DMS53 (cell line): ENCODE measurements at regions not wholly inside any gene's neighbourhood (a gene's known extent, or its start where the extent isn't known, plus 50 kb on each side); places are given as distances from the start of the nearest gene placed in this dataset.

Experiments
- DNase-seq: peaks from one replicate; lab custom pipeline; 2025; lab: John Stamatoyannopoulos, UW

DNA sequence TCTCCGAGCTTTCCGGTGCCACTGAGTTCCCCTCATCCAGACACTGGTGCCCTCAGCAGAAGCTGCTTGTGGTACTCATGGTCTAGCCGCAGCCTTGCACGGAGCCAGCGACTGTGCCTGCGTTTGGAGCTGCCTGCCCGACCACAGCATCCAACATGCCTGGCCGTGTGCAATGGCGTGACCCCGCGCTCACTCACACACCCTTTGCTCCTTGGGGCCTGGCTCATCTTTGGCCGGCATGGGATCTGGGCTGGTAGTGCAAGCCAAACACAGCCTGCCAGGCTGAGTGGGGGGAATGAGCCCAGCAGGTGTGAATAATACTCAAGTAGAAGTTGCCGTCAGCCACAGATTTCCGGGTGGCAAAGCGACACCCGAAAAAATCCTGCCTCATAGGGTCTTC is 1178.7 kb upstream of the GBE1 start:
- DNase-seq: no peak

DNA sequence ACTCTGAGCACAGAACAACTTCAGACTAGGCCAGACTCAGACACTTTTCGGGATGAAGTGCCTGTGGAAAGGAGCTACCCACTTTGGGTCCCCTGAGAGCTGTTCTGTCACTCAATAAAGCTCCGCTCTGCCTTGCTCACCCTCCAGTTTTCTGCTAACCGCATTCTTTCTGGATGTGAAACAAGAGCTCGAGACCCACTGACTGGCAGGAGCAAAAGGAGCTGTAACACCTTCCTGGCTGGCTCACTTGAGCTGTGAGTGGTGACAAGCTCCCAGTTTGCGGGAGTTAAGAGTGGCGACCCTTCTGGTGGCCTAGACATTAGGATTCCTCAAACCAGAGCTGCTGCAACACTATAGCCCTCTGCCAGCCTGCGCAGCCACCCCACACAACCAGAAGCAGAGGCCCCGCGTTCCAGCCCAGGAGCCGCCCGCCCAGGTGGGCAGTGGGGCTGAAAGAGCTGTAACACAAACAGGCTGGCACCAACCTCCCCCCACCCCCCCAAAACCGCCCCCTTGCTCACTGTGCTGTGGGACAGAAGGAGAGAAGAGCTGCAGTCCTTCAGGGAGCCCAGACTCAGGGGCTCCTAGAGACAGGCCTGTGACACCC is 1178.1 kb upstream of the GBE1 start:
- no peak for DNase-seq

DNA sequence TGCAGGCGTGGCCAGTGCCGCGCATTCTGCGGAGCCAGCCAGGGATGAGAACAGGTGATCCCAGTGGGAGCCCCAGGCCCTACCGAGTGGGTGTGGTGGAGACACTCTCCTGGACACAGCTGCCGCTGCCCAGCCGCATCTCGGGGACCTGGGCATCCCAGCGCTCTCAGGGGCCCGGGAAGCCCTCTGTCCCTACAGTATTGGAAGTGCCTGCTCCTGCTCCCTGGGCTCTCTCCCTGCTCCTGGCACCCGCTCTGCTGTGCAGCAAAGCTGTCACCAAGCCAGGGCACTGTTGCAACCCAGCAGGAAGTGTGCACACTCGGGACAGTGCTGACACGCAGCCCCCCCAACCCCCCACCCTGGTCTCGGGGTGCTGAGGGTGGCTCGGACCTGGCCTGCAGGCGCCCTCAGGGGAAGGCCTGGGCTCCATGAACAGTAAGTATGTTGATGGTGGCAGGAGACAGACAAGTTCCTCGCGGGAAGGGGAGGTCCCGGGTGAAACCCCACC is 1177.4 kb upstream of the GBE1 start:
- DNase-seq: no peak

DNA sequence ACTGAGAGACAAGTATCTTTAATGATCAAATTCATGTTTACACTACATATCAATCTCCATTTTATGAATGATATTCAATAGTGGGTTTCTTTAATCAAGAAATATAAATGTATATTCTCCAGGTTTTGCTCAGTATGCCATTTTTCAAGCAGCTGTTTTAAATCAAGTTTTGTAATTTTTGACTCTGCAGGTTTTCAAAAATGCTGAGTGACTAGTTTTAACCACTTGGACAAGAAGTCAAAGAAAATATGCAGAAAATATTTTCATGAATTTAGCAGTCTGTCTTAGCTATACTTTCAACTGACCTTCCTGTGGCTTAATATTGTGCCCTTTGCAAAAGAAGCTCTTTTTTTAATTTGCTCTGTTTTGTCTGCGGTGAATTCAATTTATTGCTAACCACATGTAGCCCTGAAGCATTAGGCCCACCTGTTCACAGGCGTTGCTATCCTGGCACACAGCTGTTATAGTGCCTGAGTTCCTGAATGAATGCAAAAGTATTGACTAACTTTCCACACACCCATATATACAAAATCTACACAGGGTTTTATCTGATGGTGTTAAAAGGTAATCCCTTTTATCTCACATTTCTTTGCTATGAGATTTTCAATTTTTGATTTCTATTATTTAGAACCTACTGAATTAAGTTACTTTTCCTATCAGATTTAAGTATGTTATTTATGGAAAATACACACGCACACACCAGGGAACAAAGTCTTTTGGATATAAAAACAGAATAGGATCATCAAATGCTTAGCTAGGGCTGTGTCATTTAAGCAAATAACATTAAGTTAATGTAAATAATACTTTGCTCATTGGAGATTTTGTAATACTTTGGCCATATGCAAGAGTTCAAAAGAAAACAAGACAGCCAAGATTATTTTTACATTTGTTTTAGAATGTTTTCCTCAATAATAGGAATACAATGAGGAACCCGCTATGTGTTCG is 1166.1 kb upstream of the GBE1 start:
- DNase-seq: no peak

DNA sequence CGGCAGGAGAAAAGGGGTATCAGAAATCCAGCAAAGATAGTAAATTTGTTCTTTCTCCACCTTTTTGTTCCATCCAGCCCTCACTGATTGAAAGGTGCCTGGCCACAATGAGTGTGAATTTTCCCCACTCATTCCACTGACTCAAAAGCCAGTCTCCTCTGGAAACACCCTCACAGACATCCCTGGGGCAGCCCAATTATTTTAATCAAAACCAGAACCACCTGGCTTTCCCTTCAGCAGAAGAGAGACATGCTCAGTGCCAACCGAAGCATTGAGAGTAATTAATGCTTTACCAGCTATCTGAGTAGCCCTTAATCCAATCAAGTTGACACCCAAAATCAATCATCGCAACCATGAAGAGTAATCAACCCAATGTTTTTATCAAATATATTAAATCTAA is 1129.6 kb upstream of the GBE1 start:
- DNase-seq: no peak

DNA sequence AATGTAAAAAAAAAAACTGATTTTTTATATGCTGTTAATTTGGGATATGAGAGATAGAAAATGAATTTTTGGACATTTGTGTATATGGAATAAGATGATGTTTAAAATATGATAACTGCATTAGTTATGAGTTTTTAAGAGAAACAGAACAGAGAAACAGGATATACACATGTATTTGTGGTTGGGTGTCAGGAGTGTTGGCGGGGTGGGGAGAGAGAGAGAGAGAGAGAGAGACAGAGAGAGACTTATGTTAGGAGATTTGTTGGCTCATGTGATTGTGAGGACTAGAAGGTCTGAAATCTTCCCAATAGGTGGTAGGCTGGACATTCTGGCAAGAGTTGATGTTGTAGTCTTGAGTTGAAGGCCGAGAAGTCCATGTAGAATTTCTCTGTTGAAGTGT is 1121.6 kb upstream of the GBE1 start:
- DNase-seq: no peak

DNA sequence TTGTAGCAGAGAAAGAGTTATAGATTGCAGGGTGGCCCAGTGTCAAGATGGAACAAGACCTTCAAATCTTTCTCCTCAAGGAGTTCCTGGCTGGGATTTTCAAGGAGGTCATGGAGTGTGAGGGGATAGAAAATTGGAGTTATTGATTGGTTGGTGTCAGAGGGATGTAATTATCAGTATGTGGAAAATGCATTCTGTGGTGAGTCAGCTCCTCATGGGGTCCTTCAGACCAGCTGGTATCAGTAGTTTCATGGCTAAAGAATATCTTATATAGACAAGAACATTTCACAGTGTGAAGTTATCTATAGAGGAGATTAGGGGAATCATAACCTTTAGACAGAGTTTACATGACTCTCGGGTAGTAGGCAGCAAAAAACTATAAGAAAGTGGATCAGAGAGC is 1114.0 kb upstream of the GBE1 start:
- no peak for DNase-seq

DNA sequence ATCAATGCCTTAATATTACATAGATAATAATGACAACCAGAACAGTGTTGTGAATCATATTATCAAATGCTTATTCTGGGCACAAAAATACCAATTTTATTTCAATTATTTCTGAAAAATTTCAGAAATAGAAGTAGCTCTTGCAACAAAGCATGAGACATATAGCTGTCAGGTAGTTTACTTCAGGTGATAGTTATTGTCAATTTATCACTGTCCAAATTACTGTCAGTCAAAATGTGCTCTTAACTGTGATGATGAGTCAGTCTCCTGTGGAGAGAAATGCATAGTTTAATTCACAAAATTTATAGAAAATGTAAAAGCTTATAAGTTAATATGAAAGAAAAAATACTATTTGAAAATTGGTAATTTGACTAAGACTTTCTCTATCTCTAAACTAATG is 1078.4 kb upstream of the GBE1 start:
- DNase-seq: no peak

DNA sequence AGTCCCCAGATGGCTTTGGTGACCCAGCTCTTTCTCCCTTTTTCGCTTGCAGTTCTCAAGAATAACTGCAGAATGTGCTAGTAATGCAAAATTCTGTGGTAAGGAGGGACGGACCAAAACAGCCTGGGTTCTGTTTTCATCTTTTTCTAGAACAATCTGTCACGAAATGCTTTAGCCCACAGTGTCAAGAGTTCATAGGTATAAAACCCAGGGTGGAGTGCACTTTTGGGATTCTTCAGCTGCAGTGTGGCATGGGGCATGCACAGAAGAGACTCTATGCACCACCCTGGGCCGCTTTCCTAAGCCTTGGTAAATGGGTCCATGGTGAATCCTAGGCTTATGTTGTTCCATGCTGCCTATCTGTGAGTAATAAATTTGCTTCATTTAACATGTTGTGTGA is 1072.7 kb upstream of the GBE1 start:
- no peak for DNase-seq

DNA sequence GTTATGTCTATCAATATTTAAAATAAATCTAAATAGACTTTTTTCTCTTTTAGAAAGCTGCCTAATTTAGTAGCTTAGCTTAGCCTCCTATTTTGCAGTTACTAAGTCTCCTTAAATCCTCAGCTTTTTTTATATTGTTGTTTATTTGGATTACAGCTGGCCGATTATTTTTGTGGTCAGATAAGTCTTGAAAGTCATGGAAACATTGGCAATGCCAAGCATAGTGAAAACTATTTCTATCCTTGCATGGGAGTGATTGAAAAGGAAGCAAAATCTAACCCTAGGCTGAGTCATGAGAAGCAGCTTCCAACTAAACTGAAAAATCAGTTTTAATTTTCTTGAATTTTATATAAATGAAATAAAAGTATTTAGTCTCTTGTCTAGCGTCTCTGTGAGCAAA is 1063.0 kb upstream of the GBE1 start:
- DNase-seq: no peak

DNA sequence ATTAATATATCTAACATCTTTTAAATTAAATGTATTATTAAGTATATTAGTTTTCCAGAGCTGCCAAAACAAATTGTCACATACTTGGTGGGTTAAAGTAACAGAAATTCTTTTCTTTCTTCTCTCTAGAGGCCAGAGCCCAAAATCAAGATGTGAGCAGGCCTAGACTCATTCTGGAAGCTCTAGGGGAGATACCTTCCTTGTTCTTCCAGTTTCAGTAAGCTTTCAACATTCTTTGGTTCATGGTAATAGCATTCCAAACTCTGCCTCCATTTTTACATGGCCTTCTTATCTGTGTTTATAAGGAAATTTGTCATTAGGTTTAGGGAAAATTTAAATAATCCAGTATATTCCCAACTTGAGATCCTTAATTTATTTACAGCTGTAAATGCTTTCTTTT is 1054.6 kb upstream of the GBE1 start:
- no peak for DNase-seq

DNA sequence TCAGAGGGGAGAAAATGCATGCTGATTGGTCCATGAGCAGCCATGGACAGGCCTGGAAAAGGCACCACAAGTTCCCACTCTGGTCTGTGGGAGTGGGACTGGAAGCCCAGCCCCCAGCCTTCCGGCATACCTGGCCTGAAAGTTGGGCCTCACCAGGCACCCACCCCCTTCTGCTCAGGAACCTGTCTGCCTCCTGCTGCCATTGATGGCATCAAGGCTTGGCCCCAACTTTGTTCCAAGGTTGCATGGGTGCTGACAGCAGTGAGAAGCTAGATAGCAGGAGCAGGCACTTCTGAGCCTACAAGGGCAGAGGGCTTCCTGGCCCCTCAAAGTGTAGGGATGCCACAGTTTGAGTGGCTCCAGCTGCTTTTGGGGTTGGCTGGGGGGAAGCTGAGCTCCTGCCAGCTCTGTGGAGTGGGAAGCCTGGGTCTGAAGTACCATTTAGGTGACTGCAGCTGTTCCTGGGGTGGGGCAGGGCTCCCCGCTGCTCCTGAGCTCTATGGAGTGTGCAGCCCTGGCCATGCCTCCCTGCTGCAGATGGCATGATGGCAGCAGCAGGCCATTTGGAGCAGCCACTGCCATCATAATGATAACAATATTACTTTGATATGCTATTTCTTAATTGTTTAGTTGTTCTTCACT is 1054.1 kb upstream of the GBE1 start:
- DNase-seq: no peak

DNA sequence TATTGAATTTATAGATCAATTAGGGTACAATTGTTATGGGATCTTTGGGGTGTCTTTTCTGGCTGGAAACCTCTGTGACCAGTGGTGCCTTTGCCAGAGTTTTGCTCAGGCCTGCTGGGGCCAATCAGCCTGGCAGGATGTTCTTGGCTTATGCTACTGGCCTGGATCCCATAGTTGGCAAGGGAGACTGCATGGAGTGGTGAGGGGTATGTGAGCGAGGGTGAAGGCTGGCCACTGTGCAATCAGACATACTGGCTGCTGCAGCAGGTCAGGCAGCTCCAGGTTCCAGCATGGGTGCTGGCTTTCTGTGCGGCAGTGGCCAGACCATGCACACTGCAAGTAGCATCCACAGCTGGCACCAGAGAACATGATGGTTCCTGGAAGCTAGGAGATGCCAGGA is 1053.2 kb upstream of the GBE1 start:
- no peak for DNase-seq

DNA sequence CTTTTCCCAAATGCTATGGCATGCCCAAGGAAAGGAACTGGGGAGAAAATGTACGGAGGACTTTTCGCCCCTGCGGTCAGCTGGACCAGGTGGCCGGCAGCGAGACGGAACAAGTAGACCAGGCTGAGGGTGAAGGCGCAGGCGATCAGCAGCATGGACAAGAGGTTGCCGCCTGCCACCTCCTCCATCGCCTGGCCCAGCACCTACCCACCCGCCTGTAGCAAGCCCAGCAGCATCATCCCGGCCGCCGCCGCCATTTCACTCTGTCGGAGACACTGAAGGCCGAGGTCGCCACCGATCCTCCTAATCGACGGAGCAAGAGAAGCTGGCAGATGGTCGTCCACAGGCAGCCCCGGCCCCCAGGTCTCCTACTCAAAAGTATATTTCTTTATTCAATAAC is 1046.3 kb upstream of the GBE1 start:
- no peak for DNase-seq

DNA sequence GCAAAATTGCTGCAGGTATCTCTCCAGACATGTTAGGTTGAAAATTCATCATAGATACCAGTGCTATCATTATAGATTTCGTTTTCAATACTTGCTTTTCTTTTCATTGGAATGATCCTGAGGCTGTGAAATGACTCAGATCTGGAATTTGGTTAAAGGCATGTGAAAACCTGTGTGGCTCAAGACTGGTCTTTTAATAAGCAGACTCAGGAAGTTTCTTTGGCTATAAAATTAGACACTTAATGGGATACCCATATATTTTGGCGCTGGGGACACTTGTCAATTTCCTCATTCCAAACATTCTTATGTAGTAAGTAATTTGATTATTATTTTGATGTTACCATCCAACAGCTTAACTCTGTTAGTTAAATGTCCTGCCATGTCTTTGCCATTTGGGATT is 1041.1 kb upstream of the GBE1 start:
- no peak for DNase-seq

DNA sequence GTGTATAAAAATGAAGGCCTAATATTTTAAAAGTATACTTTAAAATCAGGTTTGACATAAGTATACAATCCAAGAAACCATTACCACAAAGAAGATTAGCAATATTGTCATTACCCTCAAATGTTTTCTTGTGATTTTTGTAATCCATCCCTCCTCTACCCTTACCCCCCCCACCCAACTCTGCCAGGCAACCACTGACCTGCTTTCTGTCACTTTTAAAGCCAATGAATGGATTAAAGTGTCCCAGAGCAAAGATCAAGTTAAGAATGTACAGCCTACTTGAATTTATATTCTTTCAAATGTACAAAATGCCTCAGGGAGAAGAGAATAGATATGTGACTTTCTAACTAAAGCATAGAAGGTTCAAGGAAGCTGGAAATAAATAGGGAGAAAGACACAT is 1038.8 kb upstream of the GBE1 start:
- no peak for DNase-seq

DNA sequence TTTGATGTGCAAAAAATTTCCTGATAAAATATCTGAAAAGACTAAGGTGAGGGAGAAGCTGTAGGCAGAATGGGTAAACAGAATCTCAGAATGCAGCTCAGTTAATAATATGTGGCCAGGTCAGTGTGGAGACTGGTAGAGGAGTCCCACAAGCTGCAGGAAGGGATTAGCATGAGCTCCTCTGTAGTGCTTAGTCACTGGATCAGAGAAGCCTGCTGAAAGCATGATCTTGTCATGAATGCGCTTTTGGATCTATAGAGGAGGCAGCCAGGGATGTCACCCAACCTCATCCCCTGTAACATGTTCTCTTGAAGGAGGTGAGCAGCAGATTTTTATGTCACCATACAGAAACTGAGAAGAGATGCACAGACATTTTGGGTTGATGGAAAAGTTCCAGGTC is 1035.3 kb upstream of the GBE1 start:
- peak; percentile 2 for DNase-seq

DNA sequence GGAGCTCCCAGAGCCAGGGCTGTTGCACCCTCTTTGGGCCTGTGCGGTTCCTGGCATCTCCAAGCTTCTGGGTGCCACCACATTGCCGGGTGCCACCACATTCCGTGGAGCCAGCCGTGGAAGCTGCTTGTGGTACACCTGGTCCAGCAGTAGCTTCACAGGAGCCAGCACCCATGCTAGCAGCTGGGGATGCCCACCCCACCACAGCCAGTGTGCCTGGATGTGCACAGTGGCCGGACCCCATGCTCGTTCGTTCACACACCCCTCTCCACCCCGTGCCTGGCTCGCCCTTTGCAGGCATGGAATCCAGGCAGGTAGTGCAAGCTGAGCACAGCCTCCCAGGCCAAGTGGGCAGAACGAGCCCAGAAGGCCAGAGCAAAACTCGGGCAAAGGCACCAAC is 1029.8 kb upstream of the GBE1 start:
- DNase-seq: no peak

DNA sequence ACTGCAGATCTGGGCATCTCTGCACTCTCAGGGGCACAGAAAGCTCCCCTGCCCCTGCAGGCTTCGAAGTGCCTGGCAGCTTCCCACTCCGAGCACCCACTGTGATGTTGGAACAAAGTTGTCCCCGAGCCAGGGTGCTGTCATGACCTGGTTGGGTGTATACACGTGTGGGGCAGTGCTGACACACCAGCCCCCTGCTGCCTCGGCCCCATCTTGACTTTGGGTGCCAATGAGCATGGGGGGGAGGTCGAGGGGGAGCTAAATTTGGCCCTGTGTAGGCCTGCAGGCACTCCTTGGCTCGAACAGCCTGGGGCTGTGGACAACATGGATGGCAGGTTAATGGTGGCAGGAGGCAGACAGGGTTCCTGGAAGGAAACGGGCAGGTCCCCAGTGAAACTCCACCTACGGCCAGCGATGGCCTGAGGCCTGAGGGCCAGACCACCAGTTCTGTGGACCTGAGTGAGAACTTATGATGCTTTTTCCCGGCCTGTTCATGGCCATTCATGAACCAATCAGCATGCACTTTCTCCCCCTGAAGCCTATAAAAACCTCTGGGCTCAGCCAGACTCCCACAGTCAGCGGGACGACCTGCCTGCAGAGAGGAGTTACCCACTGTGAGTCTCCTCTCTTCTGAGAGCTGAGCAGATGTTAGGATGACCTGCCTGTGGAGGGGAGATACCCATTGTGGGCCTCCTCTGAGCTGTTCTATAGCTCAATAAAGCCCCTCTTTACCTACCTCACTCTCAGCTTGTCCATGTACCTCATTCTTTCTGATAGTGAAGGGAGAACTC is 1029.1 kb upstream of the GBE1 start:
- no peak for DNase-seq

DNA sequence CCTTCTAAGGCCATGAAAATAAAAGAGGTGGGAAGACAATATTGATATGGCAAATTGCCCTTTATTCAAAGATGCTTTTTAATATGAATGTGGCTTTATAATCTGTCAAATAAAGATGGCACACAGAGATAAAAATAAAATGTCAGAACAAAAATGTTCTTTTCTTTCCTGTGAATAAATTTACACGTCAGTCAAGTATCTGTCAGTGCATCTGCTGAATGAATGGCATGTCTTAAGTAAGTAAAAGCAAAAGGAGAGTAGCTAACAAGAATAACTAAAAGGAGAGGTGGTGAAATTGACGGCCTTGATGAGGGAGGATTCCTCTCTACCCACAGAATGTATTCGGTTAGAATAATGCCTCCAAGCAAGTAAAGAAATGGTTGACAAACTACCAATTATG is 1021.7 kb upstream of the GBE1 start:
- no peak for DNase-seq

DNA sequence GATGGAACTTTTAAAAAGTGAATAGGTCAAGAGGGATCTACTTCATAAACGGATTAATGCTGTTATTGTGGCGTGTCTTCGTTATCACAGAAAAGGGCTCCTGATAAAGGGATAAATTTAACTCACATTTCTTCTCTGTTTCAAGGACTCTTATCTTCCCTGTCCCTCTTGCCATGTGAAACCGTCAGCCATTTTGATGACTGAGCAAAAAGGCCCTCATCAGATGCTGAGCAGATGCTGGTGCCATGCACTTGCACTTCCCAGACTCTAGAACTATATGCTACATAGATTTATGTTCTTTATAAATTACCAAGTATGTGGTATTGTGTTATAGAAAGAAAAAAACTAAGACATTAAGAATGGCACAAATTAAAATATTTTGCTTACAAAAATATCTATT is 1011.8 kb upstream of the GBE1 start:
- peak; percentile 1 for DNase-seq

DNA sequence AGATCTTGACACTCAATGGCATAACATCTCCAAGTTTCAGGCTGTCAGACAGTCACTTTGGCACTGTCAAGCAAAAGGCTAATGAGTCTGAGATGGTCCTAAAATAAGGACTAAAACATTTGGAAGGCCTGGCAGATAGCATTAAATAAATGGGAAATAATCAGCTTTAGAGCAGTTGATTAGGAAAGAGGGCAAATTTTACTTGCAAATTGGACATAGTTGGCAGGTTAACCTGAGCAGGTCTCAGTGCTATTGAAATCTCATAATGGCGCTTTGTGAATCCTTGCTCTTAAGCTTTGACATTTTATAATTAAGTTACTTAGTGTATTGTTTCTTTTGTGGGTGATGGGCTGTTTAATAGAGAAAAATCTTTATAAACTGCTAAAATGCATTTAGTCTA is 1003.1 kb upstream of the GBE1 start:
- DNase-seq: no peak
